Thyroid gland (tissue), 4 donors: ENCODE measurements at regions not wholly inside any gene's neighbourhood (a gene's known extent, or its start where the extent isn't known, plus 50 kb on each side); places are given as distances from the start of the nearest gene placed in this dataset.

ENCODE experiments used
- DNase-seq, 2 donors: peaks; one replicate each; pipeline ENCODE4 v3.0.0-alpha.2; 2019
- H3K27ac ChIP-seq, 3 donors: fragments of 200-600 bp; sonication (generic); 1 replicate in 2 of 3; 2 replicates in 1 of 3; pipeline ENCODE4 v1.5.1; 2016 to 2019; ENCODE audit warnings: mild to moderate bottlenecking in 1 of 3, moderate library complexity in 1 of 3
- H3K27me3 ChIP-seq: fragments of 200-600 bp; sonication (generic); one replicate; pipeline ENCODE4 v1.5.1; 2019
- H3K36me3 ChIP-seq, 2 donors: fragments of 200-600 bp; sonication (generic); one replicate each; pipeline ENCODE4 v1.5.1; 2016 to 2019
- H3K4me1 ChIP-seq, 2 donors: fragments of 200-600 bp; sonication (generic); one replicate each; pipeline ENCODE4 v1.5.1; 2017 to 2019
- H3K4me3 ChIP-seq, 3 donors: fragments of 200-600 bp; sonication (generic); replicated peaks in 1 of 3; 1 replicate in 2 of 3; 2 replicates in 1 of 3; pipeline ENCODE4 v1.5.1; 2016; ENCODE audit warnings: mild to moderate bottlenecking in 1 of 3
- H3K9me3 ChIP-seq: fragments of 200-600 bp; sonication (generic); one replicate; pipeline ENCODE4 v1.5.1; 2017
- CTCF ChIP-seq, 6 experiments: fragments of 200-600 bp in 3 of 6; fragments of 450-650 bp in 3 of 6; sonication (generic) in 3 of 6; IDR thresholded peaks; one replicate each; pipeline ENCODE4 v1.5.1; 2016 to 2019; ENCODE audit warnings: antibody characterized with exemption in 6 of 6, mild to moderate bottlenecking in 2 of 6, inconsistent platforms in 1 of 6, moderate library complexity in 1 of 6
- POLR2A ChIP-seq, 2 donors: fragments of 450-650 bp; IDR thresholded peaks; one replicate each; pipeline ENCODE4 v1.6.1; 2017; ENCODE audit warnings: antibody characterized with exemption in 2 of 2, mild to moderate bottlenecking in 2 of 2, moderate library complexity in 1 of 2
- WGBS, 2 donors: methylation state at CpG; one replicate each; pipeline ENCODE4 v1.1.5; 2017; 5-methylcytosine and 5-hydroxymethylcytosine counted together
- intact Hi-C: fragments of 100-400 bp; cut with DNase I; formaldehyde crosslinking; loops from one replicate; pipeline ENCODE4 v1.15.1; 2023

GRCh38 chr2:201568217-201568820, 75.0 kb downstream of the TMEM237 start:
- WGBS, 2 donors = 88 to 92% methylated on average over 3 of the region's 3 CpGs
- intact Hi-C loops = no loop called here

DNA sequence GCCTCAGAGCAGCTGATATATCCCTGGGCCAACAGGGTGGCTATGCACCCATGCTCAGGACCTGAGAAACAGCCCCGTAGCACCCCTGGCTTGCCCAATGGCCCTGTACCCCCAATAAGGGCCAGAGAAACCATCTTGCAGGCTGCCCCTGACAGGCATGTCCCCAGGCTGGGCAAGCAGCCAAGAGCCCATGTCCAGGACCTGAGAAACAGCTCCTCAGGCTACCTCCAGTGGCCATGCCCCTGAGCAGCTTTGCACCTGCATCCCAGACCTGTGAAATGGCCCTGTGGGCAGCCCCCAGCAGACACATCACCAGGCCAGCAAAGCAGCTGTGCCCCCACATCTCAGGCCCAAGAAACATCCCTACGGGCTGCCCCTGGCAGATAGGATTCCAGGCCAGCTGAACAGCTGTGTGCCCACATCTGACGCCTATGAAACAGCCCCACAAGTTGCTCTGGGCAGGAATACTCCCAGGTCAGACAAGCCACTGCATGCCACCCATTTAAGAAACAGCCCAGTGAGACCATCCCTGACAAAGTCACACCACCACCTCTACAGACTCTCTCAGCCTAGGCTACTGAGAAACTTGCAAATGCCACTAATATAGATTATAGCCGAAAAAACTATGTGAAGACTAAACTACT, 84.1 kb downstream of the TMEM237 start:
- no peak for DNase-seq
- intact Hi-C loops = no loop called here
- 85 to 98% methylated on average over 4 of the region's 4 CpGs for WGBS, 2 donors
- Histone ChIP-seq H3K27me3 (no peaks in the 10 kb centered on the region), H3K27ac (no peak overlapping the region), H3K9me3 (no peaks in the 10 kb centered on the region), H3K4me1 (no peaks in the 10 kb centered on the region), H3K4me3 (no peak overlapping the region), H3K36me3 (no peaks in the 10 kb centered on the region)
- TF ChIP-seq POLR2A (IDR thresholded peaks at IDR 0.05) = no peak
- TF ChIP-seq CTCF (IDR thresholded peaks at IDR 0.05) = no peak

More at GRCh38 chr2:201568217-201568820, 75.0 kb downstream of the TMEM237 start:
- no peak for TF ChIP-seq POLR2A (IDR thresholded peaks at IDR 0.05)
- TF ChIP-seq CTCF (IDR thresholded peaks at IDR 0.05) = no peak
- H3K36me3 ChIP-seq = no peaks in the 10 kb centered on the region
- H3K4me3 ChIP-seq = no peak overlapping the region
- no peaks in the 10 kb centered on the region for H3K4me1 ChIP-seq
- no peak overlapping the region for H3K27ac ChIP-seq
- no peaks in the 10 kb centered on the region for H3K9me3 ChIP-seq
- no peaks in the 10 kb centered on the region for H3K27me3 ChIP-seq
- no peak for DNase-seq

GRCh38 chr2:201558665-201559064, 84.6 kb downstream of the TMEM237 start:
- Histone ChIP-seq H3K4me1 (no peaks in the 10 kb centered on the region), H3K4me3 (no peak overlapping the region), H3K27ac (no peak overlapping the region), H3K9me3 (no peaks in the 10 kb centered on the region), H3K36me3 (no peaks in the 10 kb centered on the region), H3K27me3 (no peaks in the 10 kb centered on the region)
- 72 to 80% methylated on average over 5 of the region's 5 CpGs for WGBS, 2 donors
- TF ChIP-seq POLR2A (IDR thresholded peaks at IDR 0.05) (no peak), CTCF (IDR thresholded peaks at IDR 0.05) (no peak)
- DNase-seq = no peak
- intact Hi-C loops = no loop called here

DNA sequence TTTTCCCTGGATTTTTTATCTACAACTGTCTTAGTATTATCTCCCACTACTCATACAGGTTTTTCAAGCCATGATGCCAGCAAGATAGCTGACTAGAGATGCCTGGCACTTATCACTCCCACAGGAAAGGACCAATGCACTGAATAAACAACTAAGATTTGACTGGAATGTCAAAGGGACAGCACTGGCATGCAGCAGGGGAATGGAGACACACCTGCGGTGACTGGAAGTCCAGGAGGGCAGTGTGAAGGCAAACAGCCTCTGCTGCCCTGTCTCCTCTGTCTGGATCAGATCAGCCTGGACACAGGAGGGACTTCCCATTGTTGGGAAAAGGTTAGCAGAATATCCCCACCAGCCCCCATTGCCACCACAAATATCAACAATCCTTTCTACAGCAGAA, 85.1 kb downstream of the TMEM237 start:
- WGBS, 2 donors = 30 to 61% methylated on average over 1 of the region's 1 CpG
- Histone ChIP-seq H3K36me3 (no peaks in the 10 kb centered on the region), H3K27me3 (no peaks in the 10 kb centered on the region), H3K9me3 (no peaks in the 10 kb centered on the region), H3K27ac (no peak overlapping the region), H3K4me1 (no peaks in the 10 kb centered on the region), H3K4me3 (no peak overlapping the region)
- TF ChIP-seq POLR2A (IDR thresholded peaks at IDR 0.05) (no peak), CTCF (IDR thresholded peaks at IDR 0.05) (no peak)
- no peak for DNase-seq
- intact Hi-C loops = no loop called here

GRCh38 chr2:201551901-201552300, 91.4 kb downstream of the TMEM237 start:
- 44% methylated on average over 9 of the region's 9 CpGs for WGBS, 2 donors
- Histone ChIP-seq H3K36me3 (no peaks in the 10 kb centered on the region), H3K9me3 (no peaks in the 10 kb centered on the region), H3K4me3 (no peak overlapping the region), H3K27ac (no peak overlapping the region), H3K27me3 (no peaks in the 10 kb centered on the region), H3K4me1 (no peaks in the 10 kb centered on the region)
- no peak for TF ChIP-seq CTCF (IDR thresholded peaks at IDR 0.05)
- TF ChIP-seq POLR2A (IDR thresholded peaks at IDR 0.05) = no peak
- intact Hi-C loops = no loop called here
- DNase-seq = peak; percentile 52 to 60
